Choroid plexus epithelial cell (primary cell): ENCODE measurements at regions not wholly inside any gene's neighbourhood (a gene's known extent, or its start where the extent isn't known, plus 50 kb on each side); places are given as distances from the start of the nearest gene placed in this dataset.

Experiments
- DNase-seq: peaks from one replicate; pipeline ENCODE4 v3.0.0-alpha.2; 2010; ENCODE audit warnings: low read depth
- H3K4me3 ChIP-seq: 2 replicates; pipeline ENCODE4 v1.5.1; 2011; ENCODE audit warnings: low read depth, mild to moderate bottlenecking, control low read depth, low read length, moderate library complexity
- CTCF ChIP-seq: conservative IDR thresholded peaks from 2 replicates; pipeline ENCODE4 v1.5.1; 2011; ENCODE audit warnings: low read depth, mild to moderate bottlenecking, control low read depth, inconsistent platforms, low read length, moderate library complexity

- no peak for TF ChIP-seq CTCF
- no peak for DNase-seq
- no peak overlapping the region for H3K4me3 ChIP-seq
Measured at GRCh38 chr13:58838615-58839014, 1207.1 kb downstream of the PCDH17 start.

GRCh38 chr13:58843071-58843470 lies 1211.5 kb downstream of the PCDH17 start:
- no peak overlapping the region for H3K4me3 ChIP-seq
- no peak for DNase-seq
- TF ChIP-seq CTCF: no peak

- DNase-seq: no peak
- TF ChIP-seq CTCF: no peak
- no peak overlapping the region for H3K4me3 ChIP-seq
Measured at GRCh38 chr13:58843567-58843966, 1212.0 kb downstream of the PCDH17 start.

GRCh38 chr13:58850161-58850560 lies 1218.6 kb downstream of the PCDH17 start:
- no peak for DNase-seq
- H3K4me3 ChIP-seq: no peak overlapping the region
- TF ChIP-seq CTCF: no peak

- no peak for TF ChIP-seq CTCF
- peak; percentile 2 for DNase-seq
- H3K4me3 ChIP-seq: no peak overlapping the region
Measured at GRCh38 chr13:58852076-58852475, 1220.5 kb downstream of the PCDH17 start.

- peak; percentile 20 for DNase-seq
- no peak overlapping the region for H3K4me3 ChIP-seq
- no peak for TF ChIP-seq CTCF
Measured at GRCh38 chr13:58855283-58855682, 1223.7 kb downstream of the PCDH17 start.

- H3K4me3 ChIP-seq: no peak overlapping the region
- no peak for TF ChIP-seq CTCF
- DNase-seq: no peak
Measured at GRCh38 chr13:58858870-58859371, 1227.4 kb downstream of the PCDH17 start.
